ENCODE measurements at regions not wholly inside any gene's neighbourhood (a gene's known extent, or its start where the extent isn't known, plus 50 kb on each side); places are given as distances from the start of the nearest gene placed in this dataset.

DNA sequence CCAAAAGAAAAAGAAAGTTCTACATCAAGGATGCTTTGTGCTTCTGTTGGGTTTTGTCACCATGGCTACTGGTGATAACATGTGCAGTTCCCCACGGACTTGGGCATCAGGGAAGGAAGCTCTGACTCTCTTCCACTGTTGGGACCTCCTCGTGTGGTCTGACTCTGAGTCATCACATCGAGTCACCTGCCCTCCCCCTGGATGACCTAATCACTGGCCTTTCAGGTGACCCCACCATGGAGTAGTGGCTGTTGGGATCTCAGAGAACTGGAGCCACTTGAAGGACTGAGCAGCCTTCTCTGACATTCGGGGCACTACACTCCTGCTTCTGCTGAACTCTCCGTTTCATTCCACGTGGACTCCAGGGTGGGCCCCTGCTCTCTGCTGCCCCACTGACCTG, 60.8 kb upstream of the DOCK1 start:
- H3K4me1 Mint-ChIP-seq (ENCODE audit: low read depth): peaks cover 10% of the 10 kb centered on the region
- no peak overlapping the region for H3K27ac Mint-ChIP-seq
- no peak for TF ChIP-seq CTCF (IDR thresholded peaks at IDR 0.05; ENCODE audit: unreplicated experiment)
- H3K27me3 Mint-ChIP-seq: peaks cover 4% of the 10 kb centered on the region
- H3K4me3 Mint-ChIP-seq (ENCODE audit: low read depth): no peak overlapping the region
- no peaks in the 10 kb centered on the region for H3K9me3 Mint-ChIP-seq (ENCODE audit: low read depth)
- no peaks in the 10 kb centered on the region for H3K36me3 Mint-ChIP-seq (ENCODE audit: insufficient read depth)
- DNase-seq (ENCODE audit: low spot score, unreplicated experiment): no peak

DNA sequence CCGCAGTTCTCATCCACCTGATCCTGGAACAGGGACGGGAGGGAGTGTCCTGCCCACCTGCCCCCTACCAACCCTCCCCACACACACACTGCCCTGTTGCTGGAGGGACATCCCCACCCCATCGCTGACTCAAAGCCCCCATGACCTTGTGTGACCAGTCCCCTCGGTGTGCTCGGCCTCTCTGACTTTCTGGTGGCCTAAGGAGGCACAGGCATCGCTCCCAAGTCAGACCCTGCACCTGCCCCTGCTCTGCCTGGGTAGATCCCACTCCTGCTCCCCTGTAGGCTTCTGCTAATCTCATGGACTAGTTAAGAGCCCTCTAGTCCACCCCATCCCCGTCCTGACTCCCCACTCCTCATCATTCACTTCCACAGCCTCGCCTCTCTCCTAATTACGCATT, 58.8 kb upstream of the DOCK1 start:
- peaks cover 14% of the 10 kb centered on the region for H3K27me3 Mint-ChIP-seq
- H3K4me1 Mint-ChIP-seq (ENCODE audit: low read depth): no peaks in the 10 kb centered on the region
- H3K9me3 Mint-ChIP-seq (ENCODE audit: low read depth): no peaks in the 10 kb centered on the region
- H3K36me3 Mint-ChIP-seq (ENCODE audit: insufficient read depth): no peaks in the 10 kb centered on the region
- H3K4me3 Mint-ChIP-seq (ENCODE audit: low read depth): no peak overlapping the region
- no peak for DNase-seq (ENCODE audit: low spot score, unreplicated experiment)
- H3K27ac Mint-ChIP-seq: no peak overlapping the region
- no peak for TF ChIP-seq CTCF (IDR thresholded peaks at IDR 0.05; ENCODE audit: unreplicated experiment)

GRCh38 chr10:126846959-126847358, 58.3 kb upstream of the DOCK1 start:
- H3K4me1 Mint-ChIP-seq (ENCODE audit: low read depth): no peaks in the 10 kb centered on the region
- H3K27ac Mint-ChIP-seq: no peak overlapping the region
- no peaks in the 10 kb centered on the region for H3K36me3 Mint-ChIP-seq (ENCODE audit: insufficient read depth)
- H3K9me3 Mint-ChIP-seq (ENCODE audit: low read depth): no peaks in the 10 kb centered on the region
- H3K4me3 Mint-ChIP-seq (ENCODE audit: low read depth): no peak overlapping the region
- peak; percentile 19 for TF ChIP-seq CTCF (IDR thresholded peaks at IDR 0.05; ENCODE audit: unreplicated experiment)
- peaks cover 17% of the 10 kb centered on the region for H3K27me3 Mint-ChIP-seq
- DNase-seq (ENCODE audit: low spot score, unreplicated experiment): no peak

DNA sequence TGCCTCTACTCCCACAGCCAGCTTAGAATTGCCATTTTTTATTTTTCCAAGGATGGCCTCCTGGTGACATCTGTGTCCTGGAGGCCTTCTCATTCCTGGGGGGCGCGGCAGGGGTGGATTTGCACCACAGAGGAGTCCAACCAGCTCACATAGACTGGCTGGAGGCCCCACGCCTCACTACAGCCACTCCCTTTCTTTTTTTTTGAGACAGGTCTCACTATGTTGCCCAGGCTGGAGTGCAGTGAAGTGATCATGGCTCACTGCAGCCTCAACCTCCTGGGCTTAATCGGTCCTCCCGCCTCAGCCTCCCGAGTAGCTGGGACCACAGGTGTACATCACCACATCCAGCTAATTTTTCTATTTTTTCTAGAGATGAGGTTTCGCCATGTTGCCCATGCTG, 57.6 kb upstream of the DOCK1 start:
- H3K27me3 Mint-ChIP-seq: peaks cover 17% of the 10 kb centered on the region
- H3K4me1 Mint-ChIP-seq (ENCODE audit: low read depth): no peaks in the 10 kb centered on the region
- no peak for DNase-seq (ENCODE audit: low spot score, unreplicated experiment)
- H3K36me3 Mint-ChIP-seq (ENCODE audit: insufficient read depth): no peaks in the 10 kb centered on the region
- H3K4me3 Mint-ChIP-seq (ENCODE audit: low read depth): no peak overlapping the region
- no peaks in the 10 kb centered on the region for H3K9me3 Mint-ChIP-seq (ENCODE audit: low read depth)
- no peak overlapping the region for H3K27ac Mint-ChIP-seq
- no peak for TF ChIP-seq CTCF (IDR thresholded peaks at IDR 0.05; ENCODE audit: unreplicated experiment)

DNA sequence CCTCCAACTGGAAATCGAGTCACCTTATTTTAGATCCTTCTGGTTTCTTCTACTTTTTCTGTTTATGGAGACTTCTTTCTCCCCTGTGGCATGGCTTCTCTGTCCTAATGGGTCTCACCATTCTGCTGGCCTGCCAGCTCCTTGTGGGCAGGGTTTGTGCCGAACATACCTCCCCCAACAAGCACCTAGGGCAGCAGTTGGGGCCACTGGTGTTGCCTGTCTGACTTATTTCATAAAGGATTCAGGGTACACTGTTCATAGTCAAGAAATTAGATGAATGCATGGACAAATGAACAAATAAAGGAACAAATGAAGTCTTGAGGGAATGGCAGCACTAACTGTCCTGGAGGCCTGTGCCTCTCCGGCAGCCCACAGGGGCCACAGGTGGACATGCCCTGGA, 55.6 kb upstream of the DOCK1 start:
- no peak overlapping the region for H3K4me3 Mint-ChIP-seq (ENCODE audit: low read depth)
- no peak for DNase-seq (ENCODE audit: low spot score, unreplicated experiment)
- H3K4me1 Mint-ChIP-seq (ENCODE audit: low read depth): no peaks in the 10 kb centered on the region
- no peaks in the 10 kb centered on the region for H3K36me3 Mint-ChIP-seq (ENCODE audit: insufficient read depth)
- no peak overlapping the region for H3K27ac Mint-ChIP-seq
- no peak for TF ChIP-seq CTCF (IDR thresholded peaks at IDR 0.05; ENCODE audit: unreplicated experiment)
- H3K9me3 Mint-ChIP-seq (ENCODE audit: low read depth): no peaks in the 10 kb centered on the region
- H3K27me3 Mint-ChIP-seq: peaks cover 18% of the 10 kb centered on the region
